Right lobe of liver (tissue), 4 donors: ENCODE measurements at regions not wholly inside any gene's neighbourhood (a gene's known extent, or its start where the extent isn't known, plus 50 kb on each side); places are given as distances from the start of the nearest gene placed in this dataset.

ENCODE experiments used
- POLR2A ChIP-seq: fragments of 450-650 bp; IDR thresholded peaks from one replicate; pipeline ENCODE4 v1.6.1; 2017; ENCODE audit warnings: antibody characterized with exemption, mild to moderate bottlenecking
- TF ChIP-seq, protein P1 (sequence below), 4 donors: fragments of 200-600 bp in 3 of 4; fragments of 450-650 bp in 1 of 4; IDR thresholded peaks; one replicate each; pipeline versions ENCODE4 v1.5.1 to v1.8.0; 2016 to 2022; ENCODE audit warnings: antibody characterized with exemption in 4 of 4, mild to moderate bottlenecking in 2 of 4
- donor health status: DM: no; HTN: no; CAD: no.
- donor health status: DM: no; HTN: no; CAD: no.
- donor health status: DM: no; HTN: yes; CAD: no.

- TF ChIP-seq POLR2A, result no peak
- TF ChIP-seq, protein P1, sequence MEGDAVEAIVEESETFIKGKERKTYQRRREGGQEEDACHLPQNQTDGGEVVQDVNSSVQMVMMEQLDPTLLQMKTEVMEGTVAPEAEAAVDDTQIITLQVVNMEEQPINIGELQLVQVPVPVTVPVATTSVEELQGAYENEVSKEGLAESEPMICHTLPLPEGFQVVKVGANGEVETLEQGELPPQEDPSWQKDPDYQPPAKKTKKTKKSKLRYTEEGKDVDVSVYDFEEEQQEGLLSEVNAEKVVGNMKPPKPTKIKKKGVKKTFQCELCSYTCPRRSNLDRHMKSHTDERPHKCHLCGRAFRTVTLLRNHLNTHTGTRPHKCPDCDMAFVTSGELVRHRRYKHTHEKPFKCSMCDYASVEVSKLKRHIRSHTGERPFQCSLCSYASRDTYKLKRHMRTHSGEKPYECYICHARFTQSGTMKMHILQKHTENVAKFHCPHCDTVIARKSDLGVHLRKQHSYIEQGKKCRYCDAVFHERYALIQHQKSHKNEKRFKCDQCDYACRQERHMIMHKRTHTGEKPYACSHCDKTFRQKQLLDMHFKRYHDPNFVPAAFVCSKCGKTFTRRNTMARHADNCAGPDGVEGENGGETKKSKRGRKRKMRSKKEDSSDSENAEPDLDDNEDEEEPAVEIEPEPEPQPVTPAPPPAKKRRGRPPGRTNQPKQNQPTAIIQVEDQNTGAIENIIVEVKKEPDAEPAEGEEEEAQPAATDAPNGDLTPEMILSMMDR (IDR thresholded peaks at IDR 0.05), result no peak
These were observed 1249.2 kb upstream of the CDH6 start for GRCh38 chr5:29944327-29944726.
